GM12892 (cell line): ENCODE measurements at regions not wholly inside any gene's neighbourhood (a gene's known extent, or its start where the extent isn't known, plus 50 kb on each side); places are given as distances from the start of the nearest gene placed in this dataset.

Source experiments
- DNase-seq: peaks from one replicate; pipeline ENCODE4 v3.0.0; 2011; ENCODE audit not compliant: insufficient read length
- FAIRE-seq: peaks from 2 replicates; lab custom pipeline; 2011; peaks lifted over from hg19 to GRCh38; lab: Jason Lieb, UNC
- POLR2A ChIP-seq: IDR thresholded peaks from 2 replicates; pipeline ENCODE4 v1.6.1; 2011; ENCODE audit warnings: low read depth, low read length, control low read depth
- POLR2AphosphoS5 ChIP-seq: IDR thresholded peaks from 2 replicates; pipeline ENCODE4 v1.6.1; 2011; ENCODE audit warnings: low read depth, low read length, control low read depth
- TAF1 ChIP-seq: IDR thresholded peaks from 2 replicates; pipeline ENCODE4 v1.6.1; 2011; ENCODE audit warnings: low read depth, mild to moderate bottlenecking, control low read depth, low read length, borderline replicate concordance

DNA sequence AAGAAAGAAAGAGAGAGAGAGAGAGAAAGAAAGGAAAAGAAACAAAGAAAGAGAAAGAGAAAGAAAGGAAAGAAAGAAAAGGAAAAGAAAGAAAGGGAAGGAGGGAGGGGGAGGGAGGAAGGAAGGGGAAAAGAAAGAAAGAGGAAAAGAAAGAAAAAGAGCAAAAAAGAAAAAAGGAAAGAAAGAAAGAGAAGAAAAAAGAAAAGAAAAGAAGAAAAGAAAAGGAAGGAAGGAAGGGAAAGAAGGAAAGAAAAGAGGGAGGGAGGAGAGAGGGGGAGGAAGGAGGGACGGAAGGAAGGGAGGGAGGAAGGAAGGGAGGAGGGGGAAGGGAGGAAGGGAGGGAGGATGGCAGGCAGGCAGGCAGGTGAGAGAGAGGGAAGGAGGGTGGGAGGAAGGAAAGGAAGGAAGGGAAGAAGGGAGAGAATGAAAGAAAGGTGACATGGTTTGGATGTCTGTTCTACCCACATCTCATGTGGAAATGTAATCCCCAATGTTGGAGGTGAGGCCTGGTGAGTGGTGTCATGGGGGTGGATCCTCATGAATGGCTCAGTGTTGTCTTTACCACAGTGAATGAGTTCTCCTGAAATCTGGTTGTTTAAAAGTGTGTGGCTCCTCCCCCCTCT, 83.0 kb upstream of the DCLK2 start:
- DNase-seq: no peak
- TF ChIP-seq TAF1: no peak
- no peak for TF ChIP-seq POLR2A
- no peak for TF ChIP-seq POLR2AphosphoS5
- FAIRE-seq: no peak

DNA sequence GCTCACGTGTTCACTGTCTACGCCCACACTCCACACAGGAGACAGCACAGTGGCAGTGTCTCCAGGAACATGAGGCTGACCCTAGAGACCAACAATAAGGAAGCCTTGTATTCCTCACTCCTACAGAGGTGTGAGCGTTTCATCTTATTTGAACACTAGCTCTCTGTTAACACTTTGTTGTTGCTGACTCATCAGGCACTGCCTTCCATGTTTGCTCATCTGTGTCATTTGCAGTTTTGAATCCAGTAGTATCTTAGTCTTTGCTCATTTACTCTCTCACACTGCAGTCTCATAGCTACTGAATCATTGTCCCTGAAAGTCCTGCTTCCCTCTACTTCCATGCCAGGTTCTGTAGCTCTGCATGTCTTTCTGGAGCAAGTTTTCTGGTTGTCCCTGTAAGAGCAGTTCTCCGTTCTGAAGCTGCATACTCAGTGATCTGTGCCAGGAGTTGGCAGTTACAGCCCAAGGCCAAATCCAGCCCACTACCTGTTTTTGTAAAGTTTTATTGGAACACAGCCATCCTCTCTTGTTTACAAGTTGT, 80.3 kb upstream of the DCLK2 start:
- no peak for TF ChIP-seq TAF1
- no peak for TF ChIP-seq POLR2AphosphoS5
- TF ChIP-seq POLR2A: no peak
- DNase-seq (no peak), FAIRE-seq (no peak)

DNA sequence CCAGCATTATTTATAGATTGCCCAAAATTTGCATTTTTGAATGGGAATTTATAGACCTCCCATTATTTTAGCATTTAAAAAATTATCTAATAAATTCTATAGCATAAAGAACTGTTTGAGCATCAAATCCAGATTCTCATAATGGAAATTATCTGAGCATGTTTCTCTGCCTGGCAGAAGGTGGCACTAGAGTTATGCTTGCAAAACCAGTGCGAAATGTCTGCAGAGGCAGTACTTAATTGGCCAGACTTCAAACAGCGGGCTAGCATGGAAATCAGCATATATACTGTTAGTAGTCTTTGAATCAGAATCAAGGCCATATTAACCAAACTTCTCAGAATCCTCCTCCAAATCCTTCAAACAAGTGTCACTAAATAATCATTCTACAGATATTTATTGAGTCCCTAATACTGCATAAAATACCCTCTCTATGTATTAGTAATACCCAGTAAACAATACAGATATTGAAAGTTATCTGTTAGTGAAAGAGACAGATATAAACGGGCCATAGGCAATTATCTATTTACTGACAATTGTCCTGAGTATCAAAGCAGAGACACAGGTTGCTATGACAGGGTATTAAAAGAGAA, 78.7 kb upstream of the DCLK2 start:
- TF ChIP-seq POLR2A (no peak), TAF1 (no peak), POLR2AphosphoS5 (no peak)
- no peak for DNase-seq
- FAIRE-seq: no peak

DNA sequence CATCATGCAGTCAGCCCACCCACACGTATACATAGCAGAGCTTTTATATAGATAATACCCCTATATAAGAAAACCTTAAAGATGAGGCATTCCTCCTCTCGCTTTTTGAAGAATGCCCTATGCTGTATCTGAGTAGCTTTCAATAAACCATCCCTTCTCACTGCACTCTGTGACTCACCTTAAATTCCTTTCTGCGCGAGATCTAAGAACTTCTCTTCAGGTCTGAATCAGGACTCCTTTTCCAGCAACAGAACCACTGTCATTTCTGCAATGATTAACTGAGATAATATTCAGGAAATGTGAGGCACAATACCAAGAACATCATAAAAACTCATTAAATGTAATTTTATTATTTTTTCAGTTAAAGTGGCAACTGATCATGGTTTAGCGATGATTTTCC, 76.4 kb upstream of the DCLK2 start:
- no peak for TF ChIP-seq POLR2AphosphoS5
- TF ChIP-seq TAF1: no peak
- no peak for TF ChIP-seq POLR2A
- no peak for DNase-seq
- no peak for FAIRE-seq

DNA sequence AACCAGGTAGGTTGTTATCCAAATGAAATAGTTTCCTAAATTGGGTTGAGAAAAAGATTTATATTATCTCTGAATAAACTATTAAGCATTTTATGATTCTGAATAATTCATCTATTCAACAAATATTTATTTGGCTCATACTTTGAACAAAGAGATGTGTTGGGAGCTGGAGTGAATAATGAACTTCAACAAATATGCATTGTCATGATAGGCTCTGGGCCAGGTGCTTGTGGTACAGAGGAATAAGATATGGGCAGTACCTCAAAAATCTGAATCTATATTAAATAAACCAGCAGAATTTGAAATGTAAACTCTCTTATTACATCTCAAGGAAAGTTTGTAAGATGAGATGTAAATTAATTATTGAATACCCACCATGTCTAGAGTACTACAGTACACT, 75.7 kb upstream of the DCLK2 start:
- DNase-seq: no peak
- TF ChIP-seq POLR2AphosphoS5: no peak
- TF ChIP-seq TAF1: no peak
- TF ChIP-seq POLR2A: no peak
- no peak for FAIRE-seq

DNA sequence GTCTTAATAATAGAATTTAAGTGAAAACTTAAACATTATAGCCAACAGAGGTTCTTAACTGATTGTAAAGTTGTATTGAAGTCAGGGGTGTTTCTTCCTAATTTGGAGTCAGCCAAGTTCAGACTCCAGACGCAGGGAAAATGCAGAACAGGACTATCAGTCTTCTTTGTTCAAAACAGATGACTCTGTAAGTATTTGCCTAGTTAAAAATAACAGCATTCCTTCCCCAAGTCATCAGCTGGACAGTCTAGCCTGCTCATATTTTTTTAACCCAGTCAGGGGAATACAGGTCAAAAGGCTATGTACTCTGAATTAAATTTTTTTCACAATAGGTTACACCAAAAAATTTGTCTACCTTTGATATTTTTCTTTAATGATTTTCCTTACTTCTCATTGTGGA, 73.8 kb upstream of the DCLK2 start:
- FAIRE-seq (no peak), DNase-seq (no peak)
- no peak for TF ChIP-seq POLR2A
- no peak for TF ChIP-seq POLR2AphosphoS5
- no peak for TF ChIP-seq TAF1

DNA sequence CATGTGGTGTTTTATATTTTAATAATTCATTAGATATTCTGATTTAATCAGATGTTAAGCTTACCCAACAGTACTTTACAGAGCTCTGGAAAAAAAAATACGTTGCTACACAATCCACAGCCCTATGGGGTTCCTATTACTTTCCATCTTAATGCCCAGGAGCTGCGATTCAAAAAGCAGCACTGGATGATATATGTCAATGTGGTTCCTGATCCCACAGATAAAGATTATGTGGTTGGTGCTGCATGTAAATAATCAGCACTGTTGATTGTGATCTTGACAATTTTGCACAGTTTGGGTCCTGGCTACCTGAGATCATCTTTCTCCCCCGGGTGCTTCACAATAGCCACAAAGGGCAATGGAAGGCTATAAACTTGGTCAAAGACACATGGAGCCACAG, 72.7 kb upstream of the DCLK2 start:
- FAIRE-seq (no peak), DNase-seq (no peak)
- TF ChIP-seq POLR2AphosphoS5 (no peak), POLR2A (no peak), TAF1 (no peak)

DNA sequence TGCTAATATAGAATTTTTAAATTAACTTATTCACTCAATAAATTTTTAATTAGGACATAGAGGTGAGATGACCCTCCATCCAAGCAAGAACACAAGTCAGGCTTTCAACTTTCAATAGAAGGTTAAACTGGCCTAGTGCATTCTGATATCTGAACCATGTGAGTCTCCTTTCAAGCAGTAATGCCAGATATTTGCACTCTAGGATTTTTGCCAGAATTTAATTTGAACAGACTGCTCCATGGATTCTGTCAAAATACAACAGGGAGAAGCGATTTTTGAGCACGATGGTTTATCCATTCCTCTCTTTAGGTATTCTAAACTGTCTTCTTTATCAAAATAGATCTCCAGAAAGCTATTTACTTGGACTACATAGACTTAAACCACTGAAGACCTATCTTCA, 72.0 kb upstream of the DCLK2 start:
- no peak for FAIRE-seq
- no peak for TF ChIP-seq POLR2AphosphoS5
- TF ChIP-seq TAF1: no peak
- TF ChIP-seq POLR2A: no peak
- DNase-seq: no peak

DNA sequence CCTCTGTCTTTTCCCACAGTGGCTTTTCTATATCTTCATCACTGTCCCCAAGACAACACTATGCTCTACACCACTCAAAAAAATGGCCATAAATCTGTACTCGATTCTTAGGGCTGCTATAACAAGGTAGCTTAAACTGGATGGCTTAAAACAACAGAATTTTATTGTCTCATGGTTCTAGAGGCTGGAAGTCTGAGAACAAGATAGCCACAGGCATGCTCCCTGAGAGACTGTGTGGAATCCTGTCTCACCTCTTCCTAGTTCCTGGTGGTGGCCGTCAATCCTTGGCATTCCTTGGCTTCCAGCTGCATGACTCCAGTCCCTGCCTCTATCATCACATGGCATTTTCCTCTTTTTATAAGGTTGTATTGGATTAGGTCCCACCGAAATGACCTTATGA, 70.7 kb upstream of the DCLK2 start:
- DNase-seq (no peak), FAIRE-seq (no peak)
- TF ChIP-seq TAF1: no peak

DNA sequence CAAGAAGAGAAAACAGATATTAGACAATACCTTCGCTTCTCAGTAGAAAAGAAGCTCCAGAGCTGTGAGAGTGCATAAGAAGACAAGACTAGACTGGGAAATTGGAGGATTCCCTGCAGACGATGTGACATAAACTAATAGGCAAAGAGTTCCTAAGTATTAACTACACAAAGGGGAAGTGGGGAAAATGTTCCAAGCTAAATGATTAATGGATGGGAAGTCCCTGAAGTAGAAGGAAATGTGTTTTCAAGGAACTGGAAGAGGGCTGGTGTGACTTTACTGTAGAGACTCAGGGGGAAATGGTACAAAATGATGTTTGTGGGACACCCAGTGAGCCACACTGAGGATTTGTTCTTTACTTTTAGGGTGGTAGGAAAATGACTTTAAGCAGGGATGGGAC, 69.7 kb upstream of the DCLK2 start:
- DNase-seq: no peak
- FAIRE-seq: no peak
- TF ChIP-seq POLR2A: no peak
- TF ChIP-seq POLR2AphosphoS5: no peak
- no peak for TF ChIP-seq TAF1

DNA sequence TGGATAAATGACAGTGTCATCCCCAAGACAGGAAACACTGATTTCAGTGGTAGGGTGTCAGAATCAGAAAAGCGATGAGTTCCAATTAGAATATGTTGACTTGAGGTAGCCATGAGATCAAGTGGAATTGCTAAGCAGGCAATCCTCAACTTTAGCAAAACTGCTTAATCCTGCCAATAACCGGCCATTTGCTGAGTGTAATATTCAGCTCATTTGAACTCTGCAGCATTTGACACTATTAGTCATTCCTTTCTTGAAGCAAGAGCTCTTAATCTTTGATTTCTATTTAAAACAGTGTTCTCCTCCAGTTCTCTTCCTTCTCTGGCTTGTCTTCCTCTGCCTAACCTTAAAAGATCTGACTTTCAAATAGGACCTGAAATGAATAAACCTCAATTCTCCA, 68.7 kb upstream of the DCLK2 start:
- no peak for FAIRE-seq
- DNase-seq: no peak
- TF ChIP-seq POLR2AphosphoS5 (no peak), TAF1 (no peak), POLR2A (no peak)

DNA sequence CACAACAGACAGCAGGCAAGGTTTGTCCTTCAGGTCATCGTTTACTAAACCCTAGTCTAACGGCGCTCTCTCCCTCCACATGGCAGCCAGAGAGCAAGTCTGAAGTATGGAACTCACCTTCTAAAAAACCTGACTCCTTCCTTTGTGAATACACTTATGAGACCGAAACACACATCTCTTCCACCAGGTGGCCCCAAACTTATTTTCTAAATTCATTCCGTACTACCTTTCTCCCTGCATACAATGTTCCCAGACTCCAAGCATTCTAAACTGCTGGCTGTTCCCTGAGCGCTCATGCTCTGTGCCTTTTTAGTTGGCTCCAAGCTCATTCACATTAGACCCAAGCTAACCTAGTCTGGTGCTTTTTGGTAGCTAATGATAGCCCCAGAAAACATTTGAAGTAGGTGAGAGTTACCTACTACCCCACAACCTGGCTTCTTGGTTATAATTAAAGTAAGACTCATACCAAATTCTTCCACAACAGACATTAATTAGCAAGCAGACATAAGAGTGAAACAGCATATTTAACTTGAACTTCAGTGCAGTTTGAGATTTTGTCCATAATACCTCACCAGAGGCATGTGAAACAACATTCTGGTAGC, 67.6 kb upstream of the DCLK2 start:
- DNase-seq (no peak), FAIRE-seq (no peak)
- TF ChIP-seq TAF1: no peak
- TF ChIP-seq POLR2AphosphoS5: no peak
- no peak for TF ChIP-seq POLR2A
